ENCODE measurements at regions not wholly inside any gene's neighbourhood (a gene's known extent, or its start where the extent isn't known, plus 50 kb on each side); places are given as distances from the start of the nearest gene placed in this dataset.

GRCh38 chr15:66950114-66950513, 115.3 kb upstream of the SMAD3 start:
- TF ChIP-seq CTCF (conservative IDR thresholded peaks at IDR 0.05 in 1 of 2, IDR thresholded peaks at IDR 0.05 in 1 of 2; ENCODE audit: extremely low read depth in 1 of 2, insufficient read depth in 1 of 2, low read depth in 1 of 2, low read length in 2 of 2): no peak
- no peak for TF ChIP-seq EZH2 (IDR thresholded peaks at IDR 0.05; ENCODE audit: borderline replicate concordance, low read length)

All from mammary epithelial cell (primary cell).